ENCODE measurements at regions not wholly inside any gene's neighbourhood (a gene's known extent, or its start where the extent isn't known, plus 50 kb on each side); places are given as distances from the start of the nearest gene placed in this dataset.

DNA sequence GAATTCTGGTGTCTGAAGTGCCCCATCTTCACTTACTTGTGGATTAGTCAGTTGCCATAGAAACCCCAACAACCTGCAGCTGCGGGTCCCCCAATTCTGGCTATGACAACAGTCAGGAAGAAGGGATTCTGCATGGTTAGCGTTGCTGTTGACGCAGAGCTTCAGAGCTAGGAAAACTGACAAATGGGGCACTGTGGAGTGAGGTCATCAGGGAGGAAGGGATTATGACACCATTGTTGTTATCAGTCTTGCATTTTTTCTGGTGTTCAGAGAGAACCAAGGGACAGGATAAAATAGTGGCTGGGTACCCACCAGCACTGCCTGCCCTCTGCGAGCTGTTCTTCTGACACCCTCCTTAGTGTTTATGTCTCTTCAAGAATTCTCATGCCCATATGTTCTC is 367.7 kb upstream of the ARRDC4 start:
- no peak for DNase-seq (ENCODE audit: low read depth in 2 of 2)

DNA sequence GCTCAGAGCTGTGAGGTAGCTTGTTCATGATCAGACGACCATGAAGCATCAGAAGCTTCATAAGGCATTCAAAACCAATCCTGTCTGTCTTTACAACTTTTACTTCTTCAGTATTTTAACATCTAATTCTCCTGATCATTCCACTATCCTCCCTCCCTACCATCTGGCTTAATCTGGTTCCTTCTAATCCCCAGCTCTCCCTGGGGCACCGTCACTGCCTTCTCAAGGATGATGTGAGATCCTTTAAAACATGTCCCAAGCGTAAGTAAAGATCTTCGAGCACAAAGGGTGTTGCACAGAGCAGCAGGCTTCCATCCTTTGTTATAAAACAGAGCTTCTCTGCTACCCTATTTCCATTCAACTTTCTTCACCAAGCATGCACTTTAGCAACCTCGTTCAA is 362.7 kb upstream of the ARRDC4 start:
- no peak for DNase-seq (ENCODE audit: low read depth in 2 of 2)

DNA sequence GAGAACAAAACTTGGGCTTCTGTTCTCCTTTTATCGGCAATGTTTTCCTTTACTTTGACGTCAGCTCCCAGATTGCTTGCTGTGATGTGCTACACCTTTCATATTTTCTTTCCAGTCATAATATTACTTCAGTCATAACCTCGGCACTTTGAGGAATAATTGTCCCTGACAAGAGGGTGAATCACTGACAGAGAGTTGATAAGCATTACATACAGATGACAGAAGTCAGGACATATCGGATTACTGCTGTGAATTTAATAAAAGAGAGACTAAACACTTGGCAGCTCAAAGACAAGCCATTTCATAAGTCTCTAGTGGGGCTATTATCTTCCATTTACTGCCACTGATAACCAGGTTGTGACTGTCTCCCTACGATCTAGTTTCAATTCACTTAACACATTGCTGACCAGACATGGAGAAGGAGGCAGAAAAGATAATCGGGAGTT is 362.1 kb upstream of the ARRDC4 start:
- DNase-seq (ENCODE audit: low read depth in 2 of 2): no peak

DNA sequence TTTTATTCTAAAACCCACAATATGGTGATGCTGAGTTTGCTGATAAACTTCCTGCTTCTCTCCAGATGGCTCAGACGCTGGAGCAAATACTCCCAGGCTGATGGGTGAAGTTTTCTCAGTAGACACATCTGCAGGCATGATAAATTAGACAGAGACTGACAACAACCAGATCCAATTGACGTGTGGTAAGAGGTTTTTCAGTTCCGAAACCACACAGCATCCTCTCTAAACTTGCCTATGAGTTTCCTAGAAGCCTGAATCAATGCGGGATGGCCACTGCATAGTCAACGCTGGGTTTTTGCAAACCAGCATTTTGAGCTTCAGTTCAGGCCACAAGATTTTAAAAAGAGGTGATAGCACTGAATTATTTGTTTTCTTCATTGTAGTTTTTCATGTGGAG is 360.3 kb upstream of the ARRDC4 start:
- no peak for DNase-seq (ENCODE audit: low read depth in 2 of 2)

DNA sequence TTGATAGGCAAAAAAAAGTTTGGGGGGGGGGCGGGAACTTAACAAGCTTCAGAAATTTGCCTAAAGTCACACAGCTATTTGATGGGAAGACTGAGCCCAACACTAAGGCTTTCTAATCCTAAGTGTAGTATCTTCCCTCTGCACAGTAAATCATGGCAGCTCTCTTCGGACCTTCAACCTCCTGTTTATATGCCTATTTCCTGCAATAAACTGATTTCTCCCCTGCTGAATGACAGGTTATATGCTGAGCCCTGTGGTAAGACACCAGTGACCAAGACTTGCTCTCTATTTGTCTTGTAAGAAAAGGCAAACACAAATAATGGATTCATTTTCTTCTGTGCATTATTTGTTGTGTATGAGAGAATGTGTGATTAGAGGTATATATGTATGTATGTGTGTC is 355.8 kb upstream of the ARRDC4 start:
- no peak for DNase-seq (ENCODE audit: low read depth in 2 of 2)

DNA sequence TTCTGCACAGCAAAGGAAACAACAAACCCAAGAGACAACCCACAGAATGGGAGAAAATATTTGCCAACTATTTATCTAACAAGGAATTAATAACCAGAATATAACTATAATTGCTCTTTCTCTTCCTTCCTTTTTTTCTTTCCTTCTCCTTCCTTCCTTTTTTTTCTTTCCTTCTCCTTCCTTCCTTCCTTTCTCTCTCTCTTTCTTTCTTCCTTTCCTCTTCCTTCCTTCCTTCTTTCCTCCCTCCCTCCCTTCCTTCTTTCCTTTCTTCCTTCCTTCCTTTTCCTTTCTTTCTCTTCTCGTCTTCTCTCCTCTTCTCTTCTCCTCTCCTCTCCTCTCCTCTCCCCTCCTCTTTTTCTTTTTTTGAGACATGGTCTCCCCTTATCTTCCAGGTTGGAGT is 345.4 kb upstream of the ARRDC4 start:
- no peak for DNase-seq (ENCODE audit: low read depth in 2 of 2)

DNA sequence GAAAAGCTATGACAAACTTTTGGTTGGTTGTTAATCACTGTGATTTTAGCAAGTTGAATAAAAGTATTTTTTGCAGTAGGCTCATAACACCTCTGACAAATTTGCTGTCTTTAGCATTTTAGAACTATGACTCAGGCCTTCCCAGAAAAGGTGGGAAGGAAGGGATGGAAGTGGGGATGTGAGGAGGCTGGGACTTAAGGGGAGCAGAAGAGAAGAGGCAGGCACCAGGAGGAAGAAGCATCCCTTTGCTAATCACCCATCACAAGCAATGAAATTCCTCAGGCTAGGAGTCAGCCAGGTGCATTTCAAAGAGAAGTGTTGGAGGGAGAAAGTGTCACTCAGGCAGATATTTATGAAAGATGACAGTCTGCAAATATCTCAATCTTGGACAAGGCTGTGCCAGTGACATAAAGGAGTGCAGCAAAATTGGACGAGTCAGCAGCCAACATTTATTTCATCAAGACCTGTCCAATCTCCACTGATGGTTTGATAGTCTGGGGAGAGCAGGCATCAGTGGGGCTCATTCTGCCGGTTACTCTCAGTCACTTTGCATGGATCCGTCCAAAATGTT is 337.3 kb upstream of the ARRDC4 start:
- no peak for DNase-seq (ENCODE audit: low read depth in 2 of 2)

DNA sequence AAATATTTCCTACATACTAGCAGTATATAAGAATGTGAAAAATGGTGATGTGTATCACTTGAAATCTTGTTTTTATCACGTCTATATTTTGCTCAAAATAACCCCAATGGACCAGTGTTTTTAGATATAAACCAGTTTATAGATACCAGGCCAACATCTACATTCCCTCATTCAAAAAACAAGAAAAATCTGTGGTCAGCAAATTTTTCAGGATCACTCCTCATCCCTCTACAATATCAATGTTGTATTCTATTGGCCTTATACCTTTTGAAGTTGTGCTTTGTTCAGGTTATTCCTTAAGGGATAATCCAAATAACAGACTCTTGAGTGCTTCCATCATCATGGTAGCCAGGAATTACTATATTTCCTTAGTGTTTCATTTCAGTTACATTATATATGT is 332.9 kb upstream of the ARRDC4 start:
- no peak for DNase-seq (ENCODE audit: low read depth in 2 of 2)

DNA sequence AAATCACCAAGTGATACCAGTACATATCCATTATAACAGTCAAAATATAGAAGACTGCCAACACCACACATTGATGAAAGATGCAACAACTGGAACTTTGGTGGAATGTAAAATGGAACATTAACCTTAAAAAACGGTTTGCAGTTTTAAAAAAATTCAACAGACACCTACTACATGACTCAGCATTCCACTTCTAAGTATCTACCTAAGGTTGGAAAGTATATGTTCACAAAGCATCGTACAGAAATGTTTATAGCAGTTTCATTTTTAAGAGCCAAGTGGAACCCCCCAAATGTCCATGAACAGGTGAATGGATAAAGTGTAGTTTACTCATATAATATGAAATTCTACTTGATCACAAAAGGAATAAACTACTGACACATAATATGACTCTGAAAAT is 314.7 kb upstream of the ARRDC4 start:
- DNase-seq (ENCODE audit: low read depth in 2 of 2): no peak

DNA sequence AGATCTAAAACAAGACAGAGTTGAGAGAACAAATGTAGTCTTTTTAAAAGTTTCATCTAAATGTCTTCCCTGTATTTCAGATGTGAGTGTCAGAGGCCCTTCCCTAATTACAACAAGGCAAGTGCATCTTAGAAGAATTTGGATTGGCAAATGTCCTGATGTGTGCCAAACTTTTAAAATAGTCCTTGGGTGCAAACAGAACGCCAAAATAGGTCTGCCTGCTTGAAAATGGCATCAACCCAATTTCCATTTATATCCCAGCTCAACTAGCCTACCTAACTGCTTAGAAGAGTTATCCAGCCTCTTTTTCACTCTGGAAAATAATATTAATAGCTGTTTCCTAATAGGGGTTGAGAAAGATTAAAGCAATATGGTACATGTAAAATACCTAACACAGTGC is 311.8 kb upstream of the ARRDC4 start:
- DNase-seq (ENCODE audit: low read depth in 2 of 2): no peak

DNA sequence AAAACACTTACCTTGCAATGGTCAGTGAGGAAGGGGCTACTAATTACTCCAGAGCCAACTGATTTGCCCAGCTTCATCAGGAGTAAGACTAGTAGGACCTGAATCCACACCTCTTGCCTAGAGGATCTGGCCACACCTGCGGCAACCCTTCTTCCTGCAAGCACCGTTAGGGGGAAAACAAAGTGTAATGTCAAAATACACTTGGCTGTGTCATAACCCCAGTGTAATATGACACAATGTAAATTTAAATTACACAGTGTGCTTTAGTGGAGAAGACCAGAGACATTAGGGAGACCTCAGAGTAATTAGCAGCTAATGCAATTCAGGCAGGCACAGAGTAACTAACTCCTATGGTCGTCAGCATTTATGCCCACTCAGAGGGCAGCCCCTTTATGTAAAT is 308.5 kb upstream of the ARRDC4 start:
- no peak for DNase-seq (ENCODE audit: low read depth in 2 of 2)

DNA sequence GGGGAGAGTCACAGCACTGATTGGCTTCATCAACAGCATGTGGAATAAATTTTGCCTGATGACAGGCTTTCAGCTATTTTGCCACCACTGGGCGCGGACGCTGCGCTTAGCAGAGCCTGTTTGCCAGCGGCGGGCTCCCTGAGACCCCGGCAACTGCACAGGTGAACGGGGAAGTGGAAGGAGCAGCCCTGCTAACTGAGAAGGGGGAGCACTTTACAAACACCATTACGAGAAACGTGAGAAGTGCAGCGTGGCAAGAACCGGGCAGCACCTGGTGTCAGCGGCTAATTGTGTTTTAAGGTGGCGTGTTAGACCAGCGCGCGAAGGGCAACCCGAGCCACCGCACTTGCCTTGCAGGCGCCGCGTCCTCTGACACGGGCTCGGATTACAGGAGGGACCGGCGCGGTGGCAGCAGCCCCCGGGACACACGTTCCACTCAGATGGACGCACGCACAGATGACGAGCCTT is 307.8 kb upstream of the ARRDC4 start:
- no peak for DNase-seq (ENCODE audit: low read depth in 2 of 2)

DNA sequence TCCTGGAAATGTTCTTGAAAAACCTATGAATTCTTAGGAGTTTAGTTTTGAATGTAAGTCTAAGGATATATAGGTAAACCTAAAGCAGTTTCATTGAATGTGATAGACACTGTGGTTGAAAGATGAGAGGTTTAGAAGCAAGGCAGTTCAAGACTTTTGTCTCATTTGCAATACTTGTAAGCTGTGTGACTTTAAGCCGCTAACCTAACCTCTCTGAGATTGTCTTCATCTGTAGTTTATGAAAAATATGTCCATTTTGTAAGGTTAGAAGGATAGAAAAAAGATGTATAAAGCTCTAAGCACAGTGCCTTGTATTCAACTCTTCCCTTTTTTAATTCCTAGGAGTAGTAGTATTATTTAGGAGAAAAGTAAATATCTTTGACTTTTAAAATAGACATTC is 306.6 kb upstream of the ARRDC4 start:
- DNase-seq (ENCODE audit: low read depth in 2 of 2): no peak

DNA sequence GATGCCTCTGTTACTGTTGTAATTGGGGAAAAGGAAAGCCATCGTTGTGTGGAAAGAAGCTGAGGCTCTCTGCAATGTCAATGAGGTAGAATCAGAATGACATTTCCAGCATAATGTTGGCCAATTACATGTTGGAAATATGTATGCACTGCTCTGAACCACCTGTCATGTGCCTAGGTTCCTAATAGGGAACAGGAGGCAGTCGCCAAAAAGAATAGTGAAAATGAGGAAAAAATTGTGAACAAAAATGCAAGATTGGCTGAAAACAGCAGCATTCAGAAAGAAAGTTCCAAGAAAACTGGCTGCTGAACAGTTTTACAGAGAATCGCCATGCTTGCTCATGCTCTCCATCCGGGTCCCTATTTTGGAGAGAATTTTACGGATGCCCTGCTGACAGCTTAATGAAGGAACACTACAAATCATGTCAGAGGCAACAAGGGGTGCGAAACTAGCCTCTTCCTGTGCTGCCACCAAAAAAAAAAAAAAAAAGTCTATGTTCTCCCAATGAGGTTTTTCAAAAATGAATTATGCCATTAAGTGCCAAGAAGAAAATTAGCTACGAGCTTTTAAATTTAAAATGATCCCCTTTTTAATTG is 305.9 kb upstream of the ARRDC4 start:
- no peak for DNase-seq (ENCODE audit: low read depth in 2 of 2)

DNA sequence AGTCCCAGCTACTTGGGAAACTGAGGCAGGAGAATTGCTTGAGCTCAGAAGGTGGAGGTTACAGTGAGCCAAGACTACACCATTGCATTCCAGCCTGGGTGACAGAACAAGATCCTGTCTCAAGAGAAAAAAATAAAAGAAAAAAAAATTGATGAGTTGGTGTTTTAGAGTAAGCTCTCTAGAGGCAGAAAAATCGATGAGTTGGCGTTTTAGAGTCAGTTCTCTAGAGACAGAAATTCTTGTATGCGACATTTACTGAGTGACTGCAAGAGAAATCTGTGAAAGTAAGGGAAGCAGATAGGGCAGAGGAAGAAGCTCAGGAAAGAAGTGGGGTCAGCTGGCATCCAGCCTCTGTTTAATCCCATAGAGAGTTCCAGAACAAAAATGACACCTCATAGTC is 298.7 kb upstream of the ARRDC4 start:
- DNase-seq (ENCODE audit: low read depth in 2 of 2): no peak

DNA sequence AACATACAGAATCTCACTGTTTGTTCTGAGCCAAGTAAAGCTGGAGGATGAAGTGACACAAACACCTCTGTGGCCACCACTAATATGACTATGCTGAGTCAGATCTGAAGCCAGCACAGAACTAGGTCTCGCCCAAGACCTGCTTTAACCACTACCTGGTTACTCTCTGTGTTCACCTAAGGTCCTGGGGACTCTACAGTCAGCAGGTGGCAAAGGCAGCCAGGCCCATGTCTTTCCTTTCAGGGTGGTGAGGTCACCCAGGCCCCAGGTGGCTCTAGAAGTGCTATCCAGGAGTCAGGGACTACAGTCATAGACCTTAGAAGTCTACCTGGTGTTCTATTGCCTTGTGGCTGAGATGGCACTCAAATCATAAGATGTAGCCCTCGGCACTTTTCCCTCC is 287.9 kb upstream of the ARRDC4 start:
- DNase-seq (ENCODE audit: low read depth in 2 of 2): no peak

DNA sequence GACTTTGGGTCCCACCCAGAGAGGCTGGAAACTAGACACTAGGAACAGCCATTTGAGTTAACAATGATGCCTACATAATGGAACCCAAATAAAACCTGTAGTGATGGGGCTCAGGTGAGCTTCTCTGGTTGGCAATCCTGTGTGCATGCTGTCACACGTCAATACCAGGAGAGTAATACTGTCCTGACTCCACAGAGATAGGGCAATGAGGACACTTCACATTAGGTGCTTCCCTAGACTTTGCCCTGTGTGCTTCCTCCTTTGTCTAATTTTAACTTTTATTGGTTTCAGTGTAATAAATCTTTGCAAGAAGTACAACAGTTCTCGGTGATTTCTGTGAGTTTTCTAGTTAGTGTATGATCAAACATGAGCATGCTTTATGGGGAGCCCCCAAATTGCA is 281.8 kb upstream of the ARRDC4 start:
- no peak for DNase-seq (ENCODE audit: low read depth in 2 of 2)

DNA sequence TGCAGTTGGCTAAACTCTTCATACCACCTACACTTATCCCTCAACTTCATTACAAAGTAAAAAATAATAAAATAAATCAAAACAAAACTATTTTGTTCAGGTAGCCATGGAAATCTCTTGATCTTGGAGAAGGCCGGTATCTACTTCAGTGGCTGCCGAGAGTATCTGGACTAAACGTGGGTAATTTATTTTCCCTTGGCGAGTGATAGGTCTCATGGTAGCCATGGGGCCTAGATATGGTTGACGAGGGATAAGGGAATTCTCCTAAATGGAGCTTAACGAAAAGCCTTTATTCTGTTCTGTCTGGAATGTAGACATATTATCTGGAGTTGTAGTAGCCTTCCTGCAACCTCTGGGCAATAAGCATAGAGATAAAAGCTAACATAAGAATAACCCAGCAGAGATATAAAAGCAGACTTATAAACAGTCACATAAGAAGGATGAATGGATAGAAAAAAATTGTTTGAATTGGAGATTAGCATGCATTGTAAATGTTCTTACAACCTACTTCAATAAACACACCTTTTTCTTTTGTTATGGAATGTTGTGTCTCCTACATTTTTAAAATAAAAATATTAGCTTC is 281.3 kb upstream of the ARRDC4 start:
- no peak for DNase-seq (ENCODE audit: low read depth in 2 of 2)

DNA sequence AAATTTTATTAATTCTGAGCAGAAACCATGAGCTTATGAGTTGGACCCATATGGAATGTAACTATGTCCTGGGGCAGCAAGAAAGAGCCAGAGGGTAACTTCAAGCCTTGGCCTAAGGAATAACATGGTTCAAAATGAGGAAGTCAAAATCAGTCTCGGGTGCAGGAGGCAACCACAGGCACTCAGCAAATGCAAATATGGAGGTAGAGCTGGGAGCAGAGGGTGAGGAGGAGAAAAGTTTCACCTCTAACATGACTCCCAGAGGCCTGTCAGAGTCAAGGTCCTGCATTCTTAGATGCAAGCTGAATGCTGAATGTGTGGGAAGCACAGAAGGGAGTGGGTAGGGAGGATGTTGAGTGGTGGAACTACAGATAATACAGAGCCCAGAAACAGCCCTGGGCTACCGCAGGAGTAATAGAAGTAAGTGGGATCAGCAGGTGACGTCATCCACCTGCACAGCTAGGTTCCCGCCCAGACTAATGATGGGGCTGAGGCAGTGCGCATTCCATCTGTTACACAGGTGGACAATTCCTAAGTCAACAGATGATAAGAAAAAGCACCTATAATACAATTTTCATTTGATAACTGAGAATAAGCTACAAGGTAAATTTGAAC is 279.8 kb upstream of the ARRDC4 start:
- no peak for DNase-seq (ENCODE audit: low read depth in 2 of 2)

DNA sequence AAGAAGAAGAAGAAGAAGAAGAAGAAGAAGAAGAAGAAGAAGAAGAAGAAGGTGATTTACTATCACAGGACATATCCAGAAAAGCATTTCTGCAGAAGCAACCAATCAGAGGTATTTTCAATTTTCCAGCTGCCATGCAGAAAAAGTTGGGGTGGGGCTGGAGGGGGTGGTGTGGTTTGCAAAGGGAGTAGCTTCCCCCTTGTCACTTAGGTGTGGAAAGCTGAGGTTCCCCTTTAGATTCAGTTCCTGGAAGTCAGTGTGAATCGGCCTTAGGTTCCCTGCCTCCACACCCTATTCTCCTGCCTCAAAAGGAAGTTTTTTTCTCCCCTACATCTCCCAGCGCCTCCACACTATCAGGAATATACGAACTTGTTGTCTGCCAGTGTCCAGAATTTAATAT is 276.7 kb upstream of the ARRDC4 start:
- DNase-seq (ENCODE audit: low read depth in 2 of 2): no peak

DNA sequence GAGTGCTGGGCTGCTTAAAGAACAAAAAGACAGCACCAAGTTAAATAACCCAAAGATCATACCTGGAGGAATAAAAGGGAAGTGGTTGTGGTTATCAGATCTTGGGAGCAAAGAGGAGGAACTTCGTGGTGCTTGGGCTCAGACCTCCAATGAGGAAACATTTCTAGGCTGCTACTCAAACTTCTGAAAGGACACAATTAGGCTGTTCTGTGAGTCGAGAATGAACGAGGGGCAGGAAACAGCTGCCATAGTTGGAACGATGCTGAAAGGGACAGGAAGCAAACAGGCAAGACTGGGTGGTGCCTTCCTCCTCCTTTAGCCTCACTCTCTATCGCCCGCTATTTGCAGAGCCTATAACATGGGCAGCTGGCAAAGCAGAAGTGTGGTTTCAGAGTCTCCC is 276.3 kb upstream of the ARRDC4 start:
- no peak for DNase-seq (ENCODE audit: low read depth in 2 of 2)

DNA sequence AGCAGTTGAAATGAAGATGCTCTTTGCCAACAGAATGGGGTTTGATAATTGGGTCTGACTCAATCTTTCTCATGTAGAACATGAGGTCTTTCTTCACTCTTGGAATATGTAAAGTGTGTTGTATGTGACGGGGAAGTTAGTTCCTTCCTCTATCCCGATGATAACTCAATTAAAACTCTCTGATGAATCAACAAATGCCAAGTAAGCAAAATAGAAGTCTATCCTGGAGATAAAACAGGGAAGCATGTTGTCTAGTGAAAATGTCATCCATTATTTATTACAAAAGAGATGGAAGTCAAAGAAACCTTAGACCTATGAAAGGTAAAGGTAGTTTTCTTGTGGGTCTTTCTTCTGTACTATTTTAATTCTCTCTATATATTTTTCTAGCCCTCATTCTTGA is 274.2 kb upstream of the ARRDC4 start:
- DNase-seq (ENCODE audit: low read depth in 2 of 2): no peak

DNA sequence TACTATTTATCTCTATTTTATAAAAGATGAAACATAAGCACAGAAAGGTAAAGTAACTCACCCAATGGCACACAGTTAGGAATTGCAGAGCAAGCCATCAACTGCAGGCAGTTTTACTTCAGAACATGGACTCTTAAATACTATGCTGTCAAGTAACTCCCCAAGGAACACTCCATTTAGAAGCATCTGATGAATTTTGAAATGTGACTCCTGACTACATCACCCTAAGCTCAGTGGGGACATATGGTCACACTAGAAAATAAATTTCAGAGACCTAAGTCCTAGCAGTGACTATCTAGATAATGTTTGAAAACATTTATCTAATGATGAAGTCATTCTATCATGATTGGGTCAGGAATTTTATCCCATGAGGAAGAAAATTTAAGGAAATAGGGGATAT is 272.8 kb upstream of the ARRDC4 start:
- DNase-seq (ENCODE audit: low read depth in 2 of 2): no peak
